ENCODE measurements at regions not wholly inside any gene's neighbourhood (a gene's known extent, or its start where the extent isn't known, plus 50 kb on each side); places are given as distances from the start of the nearest gene placed in this dataset.

GRCh38 chr6:81978230-81978629 is 225.7 kb upstream of the TENT5A start:
- TF ChIP-seq ZNF398 (tag by site-specific recombination; IDR thresholded peaks at IDR 0.05) (no peak), ZNF214 (tag by site-specific recombination; IDR thresholded peaks at IDR 0.05; ENCODE audit: borderline replicate concordance) (no peak), ZBTB44 (tag by site-specific recombination; IDR thresholded peaks at IDR 0.05) (no peak), ZNF501 (tag by site-specific recombination; IDR thresholded peaks at IDR 0.05) (no peak), ZNF280D (tag by site-specific recombination; IDR thresholded peaks at IDR 0.05) (no peak), ZNF571 (tag by site-specific recombination; IDR thresholded peaks at IDR 0.05) (no peak), ZNF140 (tag by site-specific recombination; IDR thresholded peaks at IDR 0.05) (no peak), ZBTB11 (tag by site-specific recombination; conservative IDR thresholded peaks at IDR 0.05; ENCODE audit: low read depth) (no peak), ZNF223 (tag by site-specific recombination; IDR thresholded peaks at IDR 0.05) (no peak), ZNF629 (tag by site-specific recombination; IDR thresholded peaks at IDR 0.05) (peak; percentile 77), BCL6B (tag by site-specific recombination; IDR thresholded peaks at IDR 0.05) (no peak), ATF2 (tag by site-specific recombination; IDR thresholded peaks at IDR 0.05; ENCODE audit: low read depth) (peak; percentile 89), ZNF37A (tag by site-specific recombination; IDR thresholded peaks at IDR 0.05) (no peak), ZNF48 (tag by site-specific recombination; IDR thresholded peaks at IDR 0.05) (no peak), BCL11B (tag by site-specific recombination; IDR thresholded peaks at IDR 0.05; ENCODE audit: low read depth) (no peak), ZBTB21 (tag by site-specific recombination; IDR thresholded peaks at IDR 0.05) (peak; percentile 79)
- no peaks in the 10 kb centered on the region; the same call in 1 of the 2 replicates for H3K4me1 ChIP-seq (ENCODE audit: control insufficient read depth, insufficient read depth, low read length)
- no peak overlapping the region for H3K4me3 ChIP-seq (ENCODE audit: low read depth, low read length)
- H3K27ac ChIP-seq (ENCODE audit: extremely low read depth, low read depth, low read length) = no peak overlapping the region
- H3K9me3 ChIP-seq (ENCODE audit: control insufficient read depth, insufficient read depth, low read depth, low read length) = no peaks in the 10 kb centered on the region
- ChIA-PET CTCF (interaction anchor here (0.5 to 1.1 kb wide), 3 partner anchors 1087 to 1751 kb away, joined by 3 read pairs; no protein-coding TSS in a partner anchor), POLR2A (no interaction called here)
- no peaks in the 10 kb centered on the region for H3K36me3 ChIP-seq (ENCODE audit: control insufficient read depth in 2 of 2, insufficient read depth in 1 of 2, low read length in 2 of 2)

Data from HEK293 (cell line).